Kidney (tissue), 13 donors: ENCODE measurements at regions not wholly inside any gene's neighbourhood (a gene's known extent, or its start where the extent isn't known, plus 50 kb on each side); places are given as distances from the start of the nearest gene placed in this dataset.

Experiments
- DNase-seq, 5 donors: peaks; one replicate each; pipeline ENCODE4 v3.0.0-alpha.2; 2013 to 2020
- FAIRE-seq: peaks from 2 replicates; lab custom pipeline; 2012; peaks lifted over from hg19 to GRCh38; lab: Jason Lieb, UNC
- H3K27ac ChIP-seq, 2 donors: one replicate each; pipeline ENCODE4 v1.7.0; 2013; ENCODE audit warnings: low read depth in 2 of 2, low read length in 2 of 2, inconsistent platforms in 1 of 2
- H3K27me3 ChIP-seq: one replicate; pipeline ENCODE4 v1.7.1; 2013; ENCODE audit warnings: low read length, inconsistent platforms; ENCODE audit not compliant: control insufficient read depth, insufficient read depth
- H3K36me3 ChIP-seq, 3 donors: one replicate each; pipeline versions ENCODE4 v1.7.0 to v1.7.1; 2013; ENCODE audit warnings: low read length in 3 of 3, control low read depth in 1 of 3, inconsistent platforms in 1 of 3; ENCODE audit not compliant: insufficient read depth in 3 of 3, control insufficient read depth in 2 of 3
- H3K4me1 ChIP-seq, 3 donors: one replicate each; pipeline versions ENCODE4 v1.7.0 to v1.7.1; 2013; ENCODE audit warnings: low read length in 3 of 3, inconsistent platforms in 1 of 3, low read depth in 1 of 3; ENCODE audit not compliant: control insufficient read depth in 2 of 3, insufficient read depth in 2 of 3
- H3K4me3 ChIP-seq, 3 donors: one replicate each; pipeline versions ENCODE4 v1.7.0 to v1.8.1; 2013; ENCODE audit warnings: low read length in 3 of 3, control low read depth in 1 of 3, inconsistent platforms in 1 of 3
- H3K9ac ChIP-seq, 3 donors: one replicate each; pipeline versions ENCODE4 v1.7.0 to v1.7.1; 2013; ENCODE audit warnings: low read length in 3 of 3, control low read depth in 1 of 3, inconsistent platforms in 1 of 3
- H3K9me3 ChIP-seq, 3 donors: one replicate each; pipeline versions ENCODE4 v1.7.0 to v1.7.1; 2013; ENCODE audit warnings: low read length in 3 of 3, control low read depth in 1 of 3, inconsistent platforms in 1 of 3; ENCODE audit not compliant: control insufficient read depth in 2 of 3, insufficient read depth in 1 of 3
- CTCF ChIP-seq: IDR thresholded peaks from 3 replicates; pipeline ENCODE4 v1.5.1; 2012; ENCODE audit warnings: mild to moderate bottlenecking, moderate library complexity, borderline replicate concordance; ENCODE audit not compliant: insufficient read depth; ENCODE audit errors: extremely low read depth
- intact Hi-C: fragments of 100-400 bp; cut with DNase I; formaldehyde crosslinking; loops from one replicate; pipeline ENCODE4 v1.11.1; 2022
- donor health status: control.
- donor health status: control.
- donor health status: control.
- donor health status: control.
- donor health status: control.
- donor health status: DM: yes; HTN: yes; CAD: no.
- donor health status: Normal renal cell carcinoma (clear cell type).

GRCh38 chr5:79878136-79878679, 112.9 kb downstream of the MTX3 start:
- FAIRE-seq (no peak), DNase-seq (no peak)
- intact Hi-C loops = no loop called here
- no peaks in the 10 kb centered on the region for H3K4me1 ChIP-seq
- TF ChIP-seq CTCF = no peak
- no peaks in the 10 kb centered on the region for H3K36me3 ChIP-seq
- H3K9me3 ChIP-seq = no peaks in the 10 kb centered on the region
- no peak overlapping the region for H3K4me3 ChIP-seq
- H3K9ac ChIP-seq = no peak overlapping the region
- H3K27ac ChIP-seq = no peak overlapping the region
- H3K27me3 ChIP-seq = no peaks in the 10 kb centered on the region

GRCh38 chr5:79876456-79876855, 114.6 kb downstream of the MTX3 start:
- Histone ChIP-seq H3K36me3 (no peaks in the 10 kb centered on the region), H3K9ac (no peak overlapping the region), H3K27me3 (no peaks in the 10 kb centered on the region), H3K4me1 (no peaks in the 10 kb centered on the region), H3K4me3 (no peak overlapping the region), H3K27ac (no peak overlapping the region), H3K9me3 (no peaks in the 10 kb centered on the region)
- DNase-seq (peak in 2 of 5 donors; percentile 37 to 53), FAIRE-seq (no peak)
- no peak for TF ChIP-seq CTCF
- intact Hi-C loops = no loop called here

- intact Hi-C loops = no loop called here
- TF ChIP-seq CTCF = no peak
- Histone ChIP-seq H3K9ac (no peak overlapping the region), H3K27ac (no peak overlapping the region), H3K36me3 (no peaks in the 10 kb centered on the region), H3K4me1 (no peaks in the 10 kb centered on the region), H3K27me3 (no peaks in the 10 kb centered on the region), H3K4me3 (no peak overlapping the region), H3K9me3 (no peaks in the 10 kb centered on the region)
- FAIRE-seq (no peak), DNase-seq (no peak)
Observed at GRCh38 chr5:79875230-79875629, 115.8 kb downstream of the MTX3 start.

GRCh38 chr5:79873187-79873586, 117.9 kb downstream of the MTX3 start:
- TF ChIP-seq CTCF = no peak
- no peak for DNase-seq
- no peaks in the 10 kb centered on the region for H3K4me1 ChIP-seq
- no peak overlapping the region for H3K4me3 ChIP-seq
- H3K27ac ChIP-seq = no peak overlapping the region
- H3K9ac ChIP-seq = no peak overlapping the region
- no peaks in the 10 kb centered on the region for H3K27me3 ChIP-seq
- FAIRE-seq = no peak
- H3K9me3 ChIP-seq = no peaks in the 10 kb centered on the region
- H3K36me3 ChIP-seq = no peaks in the 10 kb centered on the region
- intact Hi-C loops = no loop called here
